A673 (cell line): ENCODE measurements at regions not wholly inside any gene's neighbourhood (a gene's known extent, or its start where the extent isn't known, plus 50 kb on each side); places are given as distances from the start of the nearest gene placed in this dataset.
A peak's percentile ranks its signal among the peaks of the same experiment; 100 is the strongest.

Experiments used
- BruUV-seq: library from RNA; stranded (reverse); fragments of 400-500 nt; replicated peaks from 2 replicates; lab custom pipeline; 2021; lab: Mats Ljungman, UMichigan
- CTCF ChIA-PET: fragments of 300-600 bp; sonication (Branson Sonifier 250); formaldehyde crosslinking; loops from one replicate; lab custom pipeline; 2022; ENCODE audit warnings: antibody characterized with exemption; lab: Charles Lee
- POLR2A ChIA-PET: fragments of 300-600 bp; sonication (Branson Sonifier 250); formaldehyde crosslinking; loops from one replicate; lab custom pipeline; 2022; ENCODE audit warnings: antibody characterized with exemption; ENCODE audit not compliant: low non-redundant PET; lab: Charles Lee
- DNase-seq: peaks from one replicate; pipeline ENCODE4 v3.0.0-alpha.2; 2015; ENCODE audit warnings: low spot score
- H3K27ac ChIP-seq: fragments of 200-600 bp; sonication (generic); 2 replicates; pipeline ENCODE4 v1.5.1; 2016; ENCODE audit warnings: mixed run types, low read depth, mild to moderate bottlenecking, mixed read lengths, antibody characterized with exemption, low read length; ENCODE audit not compliant: poor library complexity, severe bottlenecking
- H3K27me3 ChIP-seq: fragments of 200-600 bp; sonication (generic); replicated peaks from 2 replicates; pipeline ENCODE4 v1.6.1; 2017; ENCODE audit warnings: mixed run types, low read depth, mild to moderate bottlenecking, mixed read lengths, antibody characterized with exemption, low read length; ENCODE audit not compliant: insufficient read depth, poor library complexity
- H3K36me3 ChIP-seq: fragments of 200-600 bp; sonication (generic); 2 replicates; pipeline ENCODE4 v1.6.1; 2016; ENCODE audit warnings: mixed run types, mild to moderate bottlenecking, mixed read lengths, antibody characterized with exemption, low read length; ENCODE audit not compliant: insufficient read depth, poor library complexity, severe bottlenecking
- H3K4me1 ChIP-seq: fragments of 200-600 bp; sonication (generic); 2 replicates; pipeline ENCODE4 v1.6.1; 2017; ENCODE audit warnings: mixed run types, mild to moderate bottlenecking, mixed read lengths, antibody characterized with exemption, low read length; ENCODE audit not compliant: insufficient read depth, poor library complexity, severe bottlenecking
- H3K4me3 ChIP-seq: fragments of 200-600 bp; sonication (generic); 2 replicates; pipeline ENCODE4 v1.5.1; 2016; ENCODE audit warnings: low read depth, mixed run types, mild to moderate bottlenecking, mixed read lengths, low read length; ENCODE audit not compliant: poor library complexity, severe bottlenecking
- H3K9me3 ChIP-seq: fragments of 200-600 bp; sonication (generic); 2 replicates; pipeline ENCODE4 v1.6.1; 2016; ENCODE audit warnings: mixed run types, low read depth, mild to moderate bottlenecking, mixed read lengths, antibody characterized with exemption, low read length; ENCODE audit not compliant: poor library complexity, severe bottlenecking
- EZH2 ChIP-seq: fragments of 200-600 bp; sonication (generic); IDR thresholded peaks from 2 replicates; pipeline ENCODE4 v1.6.1; 2017; ENCODE audit warnings: borderline replicate concordance, low read depth, mild to moderate bottlenecking, mixed read lengths, antibody characterized with exemption, low read length; ENCODE audit not compliant: poor library complexity, severe bottlenecking
- intact Hi-C: fragments of 100-400 bp; cut with micrococcal nuclease; formaldehyde crosslinking; loops from one replicate; pipeline ENCODE4 v1.10.0; 2022; ENCODE audit not compliant: unreplicated experiment
- TF ChIP-seq, protein P1 (sequence below): fragments of 300-800, 200-600 bp; sonication (generic); conservative IDR thresholded peaks from 2 replicates; pipeline ENCODE4 v1.5.1; 2017; ENCODE audit warnings: low read depth, mild to moderate bottlenecking, antibody characterized with exemption, low read length, moderate library complexity, mixed read lengths

DNA sequence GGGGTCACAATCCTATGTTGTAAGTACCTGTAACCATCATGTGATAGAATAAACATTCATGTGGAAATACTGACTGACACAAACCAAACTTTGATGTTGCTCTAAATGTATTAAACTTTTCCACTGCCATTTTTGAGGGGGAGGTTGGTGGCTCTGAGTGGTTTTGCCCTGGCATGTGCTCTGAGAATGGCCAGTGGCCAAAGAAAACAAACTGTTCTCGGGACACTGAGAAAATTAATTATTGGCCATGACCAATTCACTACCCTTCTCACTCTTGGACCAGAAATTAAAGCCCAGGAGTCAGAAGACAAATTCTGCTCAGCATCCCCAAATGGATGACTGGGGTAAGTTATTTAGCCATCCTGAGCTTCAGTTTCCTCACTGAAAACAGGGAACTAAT lies 195.9 kb downstream of the XPNPEP1 start:
- no peak for DNase-seq
- H3K27me3 ChIP-seq, result no peaks in the 10 kb centered on the region
- H3K36me3 ChIP-seq, result no peaks in the 10 kb centered on the region
- no TSS peak for BruUV-seq
- no peak overlapping the region for H3K27ac ChIP-seq
- H3K4me3 ChIP-seq, result no peak overlapping the region
- no peaks in the 10 kb centered on the region for H3K4me1 ChIP-seq
- CTCF ChIA-PET, result no interaction called here
- POLR2A ChIA-PET, result interaction anchor here (0.6 kb wide), 1 partner anchor 17 kb away, joined by 3 read pairs; no protein-coding TSS in a partner anchor
- TF ChIP-seq EZH2, result no peak
- TF ChIP-seq, protein P1, sequence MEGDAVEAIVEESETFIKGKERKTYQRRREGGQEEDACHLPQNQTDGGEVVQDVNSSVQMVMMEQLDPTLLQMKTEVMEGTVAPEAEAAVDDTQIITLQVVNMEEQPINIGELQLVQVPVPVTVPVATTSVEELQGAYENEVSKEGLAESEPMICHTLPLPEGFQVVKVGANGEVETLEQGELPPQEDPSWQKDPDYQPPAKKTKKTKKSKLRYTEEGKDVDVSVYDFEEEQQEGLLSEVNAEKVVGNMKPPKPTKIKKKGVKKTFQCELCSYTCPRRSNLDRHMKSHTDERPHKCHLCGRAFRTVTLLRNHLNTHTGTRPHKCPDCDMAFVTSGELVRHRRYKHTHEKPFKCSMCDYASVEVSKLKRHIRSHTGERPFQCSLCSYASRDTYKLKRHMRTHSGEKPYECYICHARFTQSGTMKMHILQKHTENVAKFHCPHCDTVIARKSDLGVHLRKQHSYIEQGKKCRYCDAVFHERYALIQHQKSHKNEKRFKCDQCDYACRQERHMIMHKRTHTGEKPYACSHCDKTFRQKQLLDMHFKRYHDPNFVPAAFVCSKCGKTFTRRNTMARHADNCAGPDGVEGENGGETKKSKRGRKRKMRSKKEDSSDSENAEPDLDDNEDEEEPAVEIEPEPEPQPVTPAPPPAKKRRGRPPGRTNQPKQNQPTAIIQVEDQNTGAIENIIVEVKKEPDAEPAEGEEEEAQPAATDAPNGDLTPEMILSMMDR, result no peak
- intact Hi-C loops, result no loop called here
- no peaks in the 10 kb centered on the region for H3K9me3 ChIP-seq

DNA sequence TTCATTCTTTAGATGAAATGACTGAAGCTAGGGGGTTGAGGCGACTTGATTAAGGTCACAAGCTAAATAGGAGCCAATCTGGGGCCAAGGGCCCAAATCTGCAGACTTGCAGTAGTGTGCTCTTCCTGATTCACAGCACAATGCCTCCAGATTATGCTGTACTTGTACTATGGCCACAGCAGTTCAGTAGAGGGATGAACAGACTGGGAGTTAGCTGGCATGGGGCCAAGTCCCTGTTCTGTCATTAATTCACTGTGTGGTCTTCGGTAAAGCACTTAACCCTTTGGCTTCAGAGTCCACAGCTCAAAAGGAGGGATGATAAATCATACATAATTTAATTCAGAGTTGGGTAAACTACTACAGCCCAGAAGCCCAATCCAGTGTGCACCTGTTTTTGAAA lies 196.8 kb downstream of the XPNPEP1 start:
- Histone ChIP-seq H3K27ac (no peak overlapping the region), H3K4me1 (peaks cover 6% of the 10 kb centered on the region), H3K27me3 (no peaks in the 10 kb centered on the region), H3K36me3 (no peaks in the 10 kb centered on the region), H3K4me3 (no peak overlapping the region), H3K9me3 (no peaks in the 10 kb centered on the region)
- POLR2A ChIA-PET, result interaction anchor here (0.6 kb wide), 1 partner anchor 18 kb away, joined by 3 read pairs; no protein-coding TSS in a partner anchor
- peak; percentile 15 for DNase-seq
- intact Hi-C loops, result no loop called here
- CTCF ChIA-PET, result no interaction called here
- BruUV-seq, result no TSS peak
- TF ChIP-seq, protein P1, result no peak
- TF ChIP-seq EZH2, result no peak

DNA sequence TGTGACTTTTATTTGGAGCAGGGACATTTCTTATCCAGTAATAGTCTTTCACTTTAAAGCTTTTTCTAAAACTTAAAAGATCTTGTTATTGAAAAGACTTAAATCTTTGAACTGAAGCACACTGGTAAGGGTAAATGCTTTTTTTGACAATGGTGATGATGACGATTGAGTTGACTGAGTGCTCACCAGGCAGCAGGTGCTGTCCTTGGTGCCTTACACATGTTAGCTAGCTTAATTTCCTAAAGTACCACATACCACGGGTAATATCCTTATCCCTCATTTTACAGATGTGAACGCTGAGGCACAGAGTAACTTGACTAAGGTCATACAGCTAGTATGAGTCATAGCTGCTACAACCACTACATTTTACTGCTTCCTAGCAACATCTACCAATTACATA lies 200.0 kb downstream of the XPNPEP1 start:
- Histone ChIP-seq H3K4me1 (peaks cover 6% of the 10 kb centered on the region), H3K4me3 (no peak overlapping the region), H3K36me3 (no peaks in the 10 kb centered on the region), H3K27ac (no peak overlapping the region), H3K9me3 (no peaks in the 10 kb centered on the region), H3K27me3 (no peaks in the 10 kb centered on the region)
- CTCF ChIA-PET, result no interaction called here
- POLR2A ChIA-PET, result no interaction called here
- no TSS peak for BruUV-seq
- TF ChIP-seq, protein P1, result no peak
- no peak for TF ChIP-seq EZH2
- DNase-seq, result no peak
- intact Hi-C loops, result no loop called here
